ENCODE measurements at regions not wholly inside any gene's neighbourhood (a gene's known extent, or its start where the extent isn't known, plus 50 kb on each side); places are given as distances from the start of the nearest gene placed in this dataset.
"Not testable (repeated sequence)": the region's sequence is repeated elsewhere in the genome, so short reads cannot be mapped to it uniquely, and the experiment has no call there.

- DNase-seq: no peak
Observed at GRCh38 chr16:79998143-79998542, 397.6 kb upstream of the MAF start.

- peak in 1 of 2 donors; percentile 1 for DNase-seq
Observed at GRCh38 chr16:79997257-79997656, 396.7 kb upstream of the MAF start.

- DNase-seq: no peak
Observed at GRCh38 chr16:79996321-79996720, 395.8 kb upstream of the MAF start.

GRCh38 chr16:79995315-79995714 lies 394.8 kb upstream of the MAF start:
- no peak for DNase-seq

- DNase-seq: no peak
Observed at GRCh38 chr16:79994418-79994817, 393.9 kb upstream of the MAF start.

- no peak for DNase-seq
Observed at GRCh38 chr16:79993629-79994209, 393.2 kb upstream of the MAF start.

GRCh38 chr16:79991969-79992368 lies 391.4 kb upstream of the MAF start:
- DNase-seq: no peak

- no peak for DNase-seq
Observed at GRCh38 chr16:79988721-79989220, 388.2 kb upstream of the MAF start.

GRCh38 chr16:79988089-79988488 lies 387.6 kb upstream of the MAF start:
- DNase-seq: no peak

- no peak for DNase-seq
Observed at GRCh38 chr16:79986352-79986751, 385.8 kb upstream of the MAF start.

- DNase-seq: no peak
Observed at GRCh38 chr16:79985606-79986005, 385.1 kb upstream of the MAF start.

GRCh38 chr16:79984149-79984548 lies 383.6 kb upstream of the MAF start:
- not testable (repeated sequence) for DNase-seq

- no peak for DNase-seq
Observed at GRCh38 chr16:79982862-79983261, 382.3 kb upstream of the MAF start.

GRCh38 chr16:79982361-79982760 lies 381.8 kb upstream of the MAF start:
- no peak for DNase-seq

- no peak for DNase-seq
Observed at GRCh38 chr16:79981814-79982213, 381.3 kb upstream of the MAF start.

- no peak for DNase-seq
Observed at GRCh38 chr16:79980650-79981521, 380.3 kb upstream of the MAF start.

- no peak for DNase-seq
Observed at GRCh38 chr16:79977940-79978836, 377.7 kb upstream of the MAF start.

- no peak for DNase-seq
Observed at GRCh38 chr16:79973320-79973719, 372.8 kb upstream of the MAF start.

GRCh38 chr16:79972053-79972704 lies 371.6 kb upstream of the MAF start:
- no peak for DNase-seq

- no peak for DNase-seq
Observed at GRCh38 chr16:79971237-79971572, 370.7 kb upstream of the MAF start.

GRCh38 chr16:79970551-79971236 lies 370.2 kb upstream of the MAF start:
- DNase-seq: no peak

- no peak for DNase-seq
Observed at GRCh38 chr16:79970087-79970486, 369.6 kb upstream of the MAF start.

Measured in CD4-positive, alpha-beta T cell treated with Interleukin-4 for 1 hour (primary cell).